ENCODE measurements at regions not wholly inside any gene's neighbourhood (a gene's known extent, or its start where the extent isn't known, plus 50 kb on each side); places are given as distances from the start of the nearest gene placed in this dataset.
"Not testable (repeated sequence)": the region's sequence is repeated elsewhere in the genome, so short reads cannot be mapped to it uniquely, and the experiment has no call there.

- DNase-seq (ENCODE audit: low spot score), result no peak
- Histone ChIP-seq H3K36me3 (no peaks in the 10 kb centered on the region), H3K9ac (no peak overlapping the region), H3K4me3 (no peak overlapping the region), H3F3A (ENCODE audit: low read depth) (peaks cover 10% of the 10 kb centered on the region), H3K27ac (no peak overlapping the region), H3K27me3 (no peaks in the 10 kb centered on the region), H4K20me1 (ENCODE audit: low read depth) (no peaks in the 10 kb centered on the region), H3K4me2 (no peak overlapping the region), H3K4me1 (peaks cover 6% of the 10 kb centered on the region), H2AFZ (replicated peaks) (no peak overlapping the region), H3K9me3 (ENCODE audit: low read depth) (no peaks in the 10 kb centered on the region), H3K79me2 (ENCODE audit: low read depth) (no peaks in the 10 kb centered on the region)
- Mint-ChIP-seq H3K36me3 (no peaks in the 10 kb centered on the region), H3K27me3 (ENCODE audit: insufficient read depth, low read depth) (peaks cover 5% of the 10 kb centered on the region), H3K9me3 (peaks cover 5% of the 10 kb centered on the region), H3K27ac (no peak overlapping the region), H3K4me3 (no peak overlapping the region), H3K4me1 (peaks cover 5% of the 10 kb centered on the region)
- TF ChIP-seq EZH2 (IDR thresholded peaks at IDR 0.05) (no peak), EZH2phosphoT487 (IDR thresholded peaks at IDR 0.05) (no peak)
- TF ChIP-seq, protein P1, sequence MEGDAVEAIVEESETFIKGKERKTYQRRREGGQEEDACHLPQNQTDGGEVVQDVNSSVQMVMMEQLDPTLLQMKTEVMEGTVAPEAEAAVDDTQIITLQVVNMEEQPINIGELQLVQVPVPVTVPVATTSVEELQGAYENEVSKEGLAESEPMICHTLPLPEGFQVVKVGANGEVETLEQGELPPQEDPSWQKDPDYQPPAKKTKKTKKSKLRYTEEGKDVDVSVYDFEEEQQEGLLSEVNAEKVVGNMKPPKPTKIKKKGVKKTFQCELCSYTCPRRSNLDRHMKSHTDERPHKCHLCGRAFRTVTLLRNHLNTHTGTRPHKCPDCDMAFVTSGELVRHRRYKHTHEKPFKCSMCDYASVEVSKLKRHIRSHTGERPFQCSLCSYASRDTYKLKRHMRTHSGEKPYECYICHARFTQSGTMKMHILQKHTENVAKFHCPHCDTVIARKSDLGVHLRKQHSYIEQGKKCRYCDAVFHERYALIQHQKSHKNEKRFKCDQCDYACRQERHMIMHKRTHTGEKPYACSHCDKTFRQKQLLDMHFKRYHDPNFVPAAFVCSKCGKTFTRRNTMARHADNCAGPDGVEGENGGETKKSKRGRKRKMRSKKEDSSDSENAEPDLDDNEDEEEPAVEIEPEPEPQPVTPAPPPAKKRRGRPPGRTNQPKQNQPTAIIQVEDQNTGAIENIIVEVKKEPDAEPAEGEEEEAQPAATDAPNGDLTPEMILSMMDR (IDR thresholded peaks at IDR 0.05), result no peak
Measured at GRCh38 chr9:16063241-16063591, 510.4 kb downstream of the CCDC171 start.

- no peak overlapping the region for H3K4me3 Mint-ChIP-seq
- H3K4me1 Mint-ChIP-seq, result peaks cover 8% of the 10 kb centered on the region
- Histone ChIP-seq H3K9ac (no peak overlapping the region), H3K9me3 (ENCODE audit: low read depth) (no peaks in the 10 kb centered on the region), H3K27me3 (no peaks in the 10 kb centered on the region), H3K27ac (no peak overlapping the region), H4K20me1 (ENCODE audit: low read depth) (no peaks in the 10 kb centered on the region), H3K36me3 (no peaks in the 10 kb centered on the region), H3F3A (ENCODE audit: low read depth) (no peaks in the 10 kb centered on the region), H3K4me1 (peaks cover 8% of the 10 kb centered on the region), H3K79me2 (ENCODE audit: low read depth) (no peaks in the 10 kb centered on the region), H3K4me3 (no peak overlapping the region), H2AFZ (replicated peaks) (no peak overlapping the region), H3K4me2 (no peak overlapping the region)
- H3K27me3 Mint-ChIP-seq (ENCODE audit: insufficient read depth, low read depth), result peaks cover 10% of the 10 kb centered on the region
- DNase-seq (ENCODE audit: low spot score), result no peak
- TF ChIP-seq EZH2phosphoT487 (IDR thresholded peaks at IDR 0.05), result no peak
- TF ChIP-seq EZH2 (IDR thresholded peaks at IDR 0.05), result no peak
- TF ChIP-seq, protein P1 (IDR thresholded peaks at IDR 0.05), result no peak
- peaks cover 4% of the 10 kb centered on the region for H3K9me3 Mint-ChIP-seq
- H3K36me3 Mint-ChIP-seq, result no peaks in the 10 kb centered on the region
- H3K27ac Mint-ChIP-seq, result no peak overlapping the region
Measured at GRCh38 chr9:16064771-16065170, 511.9 kb downstream of the CCDC171 start.

GRCh38 chr9:16066201-16066600 lies 513.4 kb downstream of the CCDC171 start:
- not testable (repeated sequence) for H3K36me3 Mint-ChIP-seq; H3K36me3 ChIP-seq; H3K27ac ChIP-seq; H3K9me3 ChIP-seq (ENCODE audit: low read depth); H3K27me3 ChIP-seq; H3K27ac Mint-ChIP-seq; H3F3A ChIP-seq (ENCODE audit: low read depth); H2AFZ ChIP-seq (replicated peaks); H3K4me2 ChIP-seq; DNase-seq (ENCODE audit: low spot score); H3K4me3 ChIP-seq; H3K79me2 ChIP-seq (ENCODE audit: low read depth); H3K9ac ChIP-seq; H3K9me3 Mint-ChIP-seq; H4K20me1 ChIP-seq (ENCODE audit: low read depth); H3K4me3 Mint-ChIP-seq
- peaks cover 15% of the 10 kb centered on the region for H3K4me1 ChIP-seq
- Mint-ChIP-seq H3K4me1 (peaks cover 15% of the 10 kb centered on the region), H3K27me3 (ENCODE audit: insufficient read depth, low read depth) (peaks cover 10% of the 10 kb centered on the region)

DNA sequence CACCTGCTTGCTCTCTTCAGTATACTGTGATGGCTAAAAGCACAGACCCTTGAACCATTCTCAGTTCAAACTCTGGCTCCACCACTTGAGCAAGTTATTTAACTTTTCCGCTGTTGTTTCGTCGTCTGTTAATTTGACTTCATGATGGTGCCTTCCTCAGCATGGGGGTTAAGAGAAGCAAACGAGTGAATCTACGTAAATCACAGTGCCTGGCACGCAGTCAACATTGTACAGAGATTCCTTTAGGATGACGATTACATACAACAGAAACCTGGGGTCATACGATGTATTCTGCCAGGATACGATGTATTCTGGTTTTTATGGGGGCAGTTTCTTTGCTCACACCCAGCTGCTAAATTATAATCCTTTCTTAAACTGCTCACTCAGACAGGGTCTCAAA lies 515.6 kb downstream of the CCDC171 start:
- Mint-ChIP-seq H3K36me3 (no peaks in the 10 kb centered on the region), H3K27me3 (ENCODE audit: insufficient read depth, low read depth) (peaks cover 10% of the 10 kb centered on the region), H3K27ac (no peak overlapping the region), H3K9me3 (peaks cover 4% of the 10 kb centered on the region), H3K4me1 (peaks cover 17% of the 10 kb centered on the region), H3K4me3 (no peak overlapping the region)
- DNase-seq (ENCODE audit: low spot score), result no peak
- TF ChIP-seq EZH2phosphoT487 (IDR thresholded peaks at IDR 0.05) (no peak), EZH2 (IDR thresholded peaks at IDR 0.05) (no peak)
- TF ChIP-seq, protein P1 (IDR thresholded peaks at IDR 0.05), result no peak
- peaks cover 15% of the 10 kb centered on the region for H3K4me1 ChIP-seq
- H3K27ac ChIP-seq, result no peak overlapping the region
- no peak overlapping the region for H2AFZ ChIP-seq (replicated peaks)
- no peak overlapping the region for H3K4me3 ChIP-seq
- no peaks in the 10 kb centered on the region for H3K27me3 ChIP-seq
- no peaks in the 10 kb centered on the region for H3K79me2 ChIP-seq (ENCODE audit: low read depth)
- H3K9ac ChIP-seq, result no peak overlapping the region
- no peaks in the 10 kb centered on the region for H3K9me3 ChIP-seq (ENCODE audit: low read depth)
- no peaks in the 10 kb centered on the region for H4K20me1 ChIP-seq (ENCODE audit: low read depth)
- H3F3A ChIP-seq (ENCODE audit: low read depth), result no peaks in the 10 kb centered on the region
- no peaks in the 10 kb centered on the region for H3K36me3 ChIP-seq
- no peak overlapping the region for H3K4me2 ChIP-seq
